Activated effector memory CD4-positive, alpha-beta T cell treated with anti-CD3 and anti-CD28 coated beads, Interleukin-2, amount 50 U/mL, for 16 hours (primary cell): ENCODE measurements at regions not wholly inside any gene's neighbourhood (a gene's known extent, or its start where the extent isn't known, plus 50 kb on each side); places are given as distances from the start of the nearest gene placed in this dataset.
"Not testable (repeated sequence)": the region's sequence is repeated elsewhere in the genome, so short reads cannot be mapped to it uniquely, and the experiment has no call there.

Experiments
- DNase-seq: peaks from one replicate; pipeline ENCODE4 v3.0.0-alpha.2; 2020

DNA sequence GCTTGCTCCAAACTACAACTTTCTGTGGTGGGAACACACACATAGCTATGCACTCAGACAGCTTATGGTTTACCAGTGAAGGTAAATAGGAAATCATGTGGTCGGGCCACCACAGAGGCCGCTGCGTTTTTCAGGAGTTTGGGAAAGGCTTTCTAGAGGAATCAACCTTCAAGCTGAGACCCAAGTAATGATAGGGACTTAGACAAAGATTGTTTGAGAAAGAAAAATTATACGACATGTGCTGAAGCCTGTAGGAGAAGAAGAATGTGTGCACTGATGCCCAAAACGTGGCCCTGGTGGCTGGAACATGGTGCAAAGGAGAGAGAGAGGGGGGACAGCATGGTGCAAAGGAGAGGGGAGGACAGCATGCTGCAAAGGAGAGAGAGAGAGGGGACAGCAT is 61.2 kb upstream of the VIPR2 start:
- no peak for DNase-seq

DNA sequence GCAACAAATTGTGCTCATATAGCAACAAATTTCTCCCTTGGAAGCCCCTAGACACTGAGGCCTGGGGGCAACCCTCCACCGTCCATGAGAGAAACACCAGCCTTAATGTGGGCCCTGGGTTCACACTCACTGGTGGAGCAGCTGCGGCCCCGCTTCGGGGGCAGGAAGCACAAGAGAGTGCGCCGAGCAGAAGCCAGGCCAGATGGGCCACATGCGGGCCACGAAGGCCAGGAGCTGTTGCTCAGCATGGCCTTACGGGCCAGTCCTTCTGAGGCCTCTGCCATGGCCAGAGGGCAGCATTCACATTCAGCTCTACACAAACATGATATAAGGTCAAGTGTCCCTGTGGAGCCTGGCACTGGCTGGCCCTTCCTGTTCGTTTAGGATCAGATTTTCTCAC is 60.0 kb upstream of the VIPR2 start:
- DNase-seq, result no peak

DNA sequence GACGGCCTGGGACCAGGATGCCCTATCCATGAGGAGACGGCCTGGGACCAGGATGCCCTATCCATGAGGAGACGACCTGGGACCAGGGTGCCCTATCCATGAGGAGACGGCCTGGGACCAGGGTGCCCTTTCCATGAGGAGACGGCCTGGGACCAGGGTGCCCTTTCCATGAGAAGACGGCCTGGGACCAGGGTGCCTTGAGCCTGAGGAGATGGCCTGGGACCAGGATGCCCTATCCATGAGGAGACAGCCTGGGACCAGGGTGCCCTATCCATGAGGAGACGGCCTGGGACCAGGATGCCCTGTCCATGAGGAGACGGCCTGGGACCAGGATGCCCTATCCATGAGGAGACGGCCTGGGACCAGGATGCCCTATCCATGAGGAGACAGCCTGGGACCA is 58.6 kb upstream of the VIPR2 start:
- not testable (repeated sequence) for DNase-seq

DNA sequence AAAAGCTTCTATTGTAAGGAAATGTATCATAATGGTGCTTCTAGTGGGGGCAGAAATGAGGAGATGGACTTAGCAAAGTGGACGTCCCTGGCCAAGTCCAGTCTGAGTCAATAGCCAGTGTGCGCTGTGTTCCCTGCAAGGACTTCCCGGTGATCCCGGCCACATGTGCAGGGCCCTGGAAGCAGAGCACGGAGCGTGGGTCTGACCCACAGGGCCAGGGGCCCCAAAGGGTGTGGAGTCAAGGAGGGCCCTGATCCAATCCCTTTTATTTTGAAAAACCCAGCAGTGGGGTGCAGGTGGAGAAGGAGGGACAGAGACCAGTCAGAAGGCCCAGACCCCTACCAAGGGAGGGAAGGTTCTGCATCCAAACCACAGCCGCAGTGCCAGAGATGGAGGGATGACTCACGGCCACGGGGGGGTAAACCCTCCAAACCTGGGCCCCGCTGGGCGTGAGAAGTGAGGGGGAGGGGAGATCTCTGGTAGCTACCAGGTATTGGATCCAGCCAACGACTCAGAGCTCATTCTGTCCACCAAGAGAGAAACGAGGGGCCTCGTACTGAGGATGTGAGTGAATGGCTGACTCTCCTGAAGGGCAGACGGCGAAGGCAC is 57.2 kb upstream of the VIPR2 start:
- DNase-seq, result no peak

DNA sequence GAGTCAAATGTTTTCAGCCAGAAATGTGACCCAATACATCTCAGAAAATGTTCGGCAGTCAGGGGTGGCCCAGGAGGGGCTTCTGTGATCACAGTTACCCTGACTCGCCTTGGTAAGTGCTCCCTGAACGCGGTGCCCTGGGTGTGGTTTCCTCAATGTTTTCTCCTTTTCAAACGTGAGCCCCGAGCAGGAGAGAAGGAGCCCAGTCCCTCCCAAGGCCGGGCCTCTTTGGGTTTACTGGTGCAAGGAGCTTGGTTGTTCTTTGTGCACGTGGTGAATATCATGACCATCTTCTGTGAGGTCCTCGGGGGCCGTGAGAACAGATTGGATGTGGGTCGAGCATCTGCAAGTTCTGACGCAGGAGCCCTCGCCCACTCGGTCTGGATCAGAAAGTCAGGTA is 55.8 kb upstream of the VIPR2 start:
- DNase-seq, result no peak

DNA sequence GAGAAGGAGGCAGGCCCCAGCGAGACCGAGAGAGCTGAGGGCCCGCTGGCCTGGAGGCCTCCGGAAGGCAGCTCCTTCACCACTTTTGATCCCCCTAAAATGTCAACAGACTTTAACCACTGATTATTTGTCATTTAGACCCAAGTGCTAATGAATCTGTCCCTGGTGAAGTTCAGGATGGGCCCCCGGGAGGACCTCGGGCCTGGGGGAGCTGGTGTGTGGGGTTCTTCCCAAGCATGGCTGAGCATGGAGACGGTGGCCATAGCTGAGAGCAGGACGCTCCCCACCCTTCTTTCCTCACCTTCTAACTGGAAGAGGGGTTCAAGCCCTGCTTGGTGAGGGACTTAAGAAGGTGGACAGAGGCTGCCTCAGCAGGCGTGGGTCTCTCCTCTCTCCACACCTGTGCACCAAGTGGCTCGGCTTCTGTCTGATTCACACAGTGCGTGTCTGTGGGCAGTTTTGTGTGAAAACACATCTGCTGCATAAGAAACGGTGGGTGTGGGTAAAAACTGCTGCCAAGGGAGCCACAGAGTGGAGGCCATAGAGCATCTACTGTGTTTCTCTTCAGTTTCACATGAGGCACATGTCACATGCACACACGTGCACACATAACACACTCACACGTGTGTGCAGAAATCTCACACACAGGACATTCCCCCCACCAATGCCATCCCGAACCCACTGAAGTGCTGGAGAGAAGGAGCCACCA is 53.5 kb upstream of the VIPR2 start:
- DNase-seq, result no peak

DNA sequence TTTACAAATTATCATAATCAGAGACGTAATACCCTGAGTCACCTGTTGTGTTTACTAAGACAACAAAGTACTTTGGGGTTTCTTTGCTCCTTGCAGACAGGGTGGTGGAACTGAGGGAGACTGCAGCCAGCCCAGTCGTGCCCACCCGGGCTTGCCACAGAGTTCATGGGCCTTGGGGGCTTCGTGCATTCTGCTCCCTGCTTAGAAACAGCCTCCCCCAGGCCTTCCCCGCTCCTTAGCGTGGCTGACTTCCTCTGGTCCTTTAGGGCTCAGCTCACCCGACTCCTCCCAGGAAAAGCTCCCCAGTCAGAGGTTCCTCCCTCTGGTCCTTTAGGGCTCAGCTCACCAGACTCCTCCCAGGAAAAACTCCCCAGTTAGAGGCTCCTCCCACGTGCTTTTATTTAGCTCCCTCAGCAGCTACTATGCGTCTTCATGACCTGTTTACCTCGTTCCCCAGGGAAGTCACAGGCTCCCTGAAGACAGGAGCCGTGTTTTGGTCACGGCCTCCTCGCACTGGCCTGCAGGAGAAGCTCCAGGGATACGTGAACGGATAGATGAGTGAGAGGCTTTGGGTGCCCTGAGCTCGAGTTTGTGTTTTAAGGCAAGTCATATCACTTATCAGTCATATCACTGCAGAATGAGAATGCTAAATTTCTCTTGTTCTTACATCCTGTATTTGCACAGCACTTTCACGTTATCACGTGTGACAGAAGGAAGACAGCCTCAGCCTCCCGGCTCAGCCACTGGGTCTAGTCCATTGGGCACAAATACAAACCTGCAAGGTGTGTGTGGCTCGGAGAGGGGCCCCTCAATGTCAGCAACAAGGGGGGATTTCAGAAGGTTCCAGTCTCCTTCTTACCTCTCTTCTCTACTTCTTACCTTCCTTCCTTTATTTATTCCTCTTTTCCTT is 52.7 kb upstream of the VIPR2 start:
- DNase-seq, result peak; percentile 75

DNA sequence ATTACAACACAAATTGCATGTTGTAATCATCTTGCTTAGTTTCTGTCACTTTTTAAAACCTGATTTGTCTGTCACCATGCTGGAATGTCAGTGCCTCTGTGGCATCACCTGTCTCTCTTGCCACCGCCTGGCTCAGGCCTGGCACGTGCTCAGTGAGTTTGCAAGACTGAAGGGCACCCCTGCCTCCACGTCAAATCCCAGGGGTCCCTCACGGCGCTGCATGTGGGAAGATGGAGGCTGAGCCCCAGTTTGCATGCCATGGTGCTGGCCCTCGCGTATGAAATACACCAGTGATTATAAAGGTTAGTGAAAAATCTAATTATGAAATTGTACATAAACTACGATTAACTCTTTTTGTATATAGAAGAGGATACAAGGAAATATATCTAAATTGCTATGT is 51.9 kb upstream of the VIPR2 start:
- DNase-seq, result no peak

DNA sequence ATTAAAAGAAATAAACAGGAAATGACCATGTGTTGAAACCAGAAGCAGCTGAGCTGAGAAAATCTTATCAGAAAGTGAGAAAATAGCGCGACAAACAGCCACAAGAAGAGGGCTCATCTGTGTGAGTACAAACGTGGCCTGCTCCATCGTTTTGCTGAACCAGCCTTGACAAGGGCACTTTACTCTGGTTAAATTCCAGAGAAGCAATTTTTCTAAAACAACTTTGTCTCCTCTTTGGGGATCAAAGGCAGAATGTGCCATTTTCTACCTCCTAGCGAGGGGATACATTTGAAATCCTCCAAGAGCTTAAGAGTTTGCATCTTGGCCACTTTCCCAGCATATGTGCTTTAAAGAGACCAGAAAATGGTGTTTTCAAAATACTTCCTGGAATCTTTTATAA is 51.3 kb upstream of the VIPR2 start:
- DNase-seq, result no peak
